Amniotic epithelial cell (primary cell): ENCODE measurements at regions not wholly inside any gene's neighbourhood (a gene's known extent, or its start where the extent isn't known, plus 50 kb on each side); places are given as distances from the start of the nearest gene placed in this dataset.

ENCODE experiments used
- DNase-seq: peaks from one replicate; pipeline ENCODE4 v3.0.0-alpha.2; 2010; ENCODE audit warnings: low read depth

DNA sequence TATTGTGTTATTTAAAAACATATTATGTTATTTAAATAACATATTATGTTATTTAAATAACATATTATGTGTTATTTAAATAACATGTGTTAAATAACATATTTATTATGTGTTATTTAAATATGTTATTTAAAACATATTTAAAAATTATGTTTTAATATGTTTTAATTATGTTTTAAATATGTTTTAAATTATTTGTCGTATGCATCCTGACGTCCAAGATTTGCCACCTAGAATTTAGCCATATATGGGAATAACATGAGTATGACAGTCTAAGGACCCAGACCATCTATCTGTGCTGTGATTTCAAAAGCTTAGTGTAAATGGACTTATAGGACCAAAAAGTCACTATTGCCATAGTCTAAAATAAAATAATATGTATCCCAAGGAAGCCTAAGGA, 484.3 kb upstream of the KLHL29 start:
- DNase-seq, result no peak

DNA sequence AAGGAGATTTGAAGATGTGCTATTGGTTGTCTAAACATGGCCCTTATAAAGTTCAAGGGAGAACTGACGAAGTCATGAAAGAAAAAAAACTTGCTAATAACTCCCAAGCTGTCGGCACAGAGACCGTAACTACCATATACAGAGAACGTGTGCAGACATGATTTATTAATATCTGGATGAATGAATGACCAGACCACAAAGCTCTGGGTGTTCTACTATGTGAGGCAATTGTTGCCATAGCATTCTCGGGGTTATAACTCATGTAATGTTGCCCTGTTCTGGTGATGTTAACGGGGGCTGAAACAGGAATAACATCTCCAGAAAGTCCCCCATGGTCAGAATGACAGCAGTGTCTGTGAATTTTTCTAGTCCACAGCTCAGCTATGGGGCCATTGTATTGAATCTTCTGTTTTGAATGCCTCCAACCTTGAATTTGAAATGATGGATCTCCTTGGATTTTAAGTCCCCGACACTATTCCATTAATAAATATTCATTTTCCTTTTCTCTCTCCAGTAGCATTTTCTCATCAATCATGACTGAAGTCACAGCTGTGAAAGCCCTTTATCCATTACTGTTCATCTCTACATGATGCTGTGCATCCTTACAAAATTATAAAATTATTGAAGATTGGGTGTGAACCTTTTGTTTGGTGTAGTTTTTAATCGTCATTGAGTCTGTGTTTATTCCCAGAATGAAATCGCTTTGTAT, 483.4 kb upstream of the KLHL29 start:
- no peak for DNase-seq

DNA sequence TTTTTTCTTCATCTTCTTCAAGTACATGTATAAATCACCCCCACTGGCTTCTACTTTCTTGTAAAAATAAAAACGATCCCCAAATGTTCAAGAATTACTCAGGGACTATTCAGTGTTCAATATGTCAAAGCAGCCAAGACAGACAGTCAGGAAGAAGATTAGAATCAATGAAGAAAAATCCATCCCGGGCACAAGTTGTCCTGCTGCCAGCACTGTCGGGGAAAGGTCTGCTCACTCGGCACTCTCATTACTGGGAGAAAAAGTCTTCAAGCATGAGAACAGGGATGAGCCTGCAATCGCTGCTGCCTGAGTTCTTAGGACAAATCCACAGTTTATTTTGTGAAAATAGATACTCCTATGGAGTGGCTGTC, 482.8 kb upstream of the KLHL29 start:
- DNase-seq, result no peak

DNA sequence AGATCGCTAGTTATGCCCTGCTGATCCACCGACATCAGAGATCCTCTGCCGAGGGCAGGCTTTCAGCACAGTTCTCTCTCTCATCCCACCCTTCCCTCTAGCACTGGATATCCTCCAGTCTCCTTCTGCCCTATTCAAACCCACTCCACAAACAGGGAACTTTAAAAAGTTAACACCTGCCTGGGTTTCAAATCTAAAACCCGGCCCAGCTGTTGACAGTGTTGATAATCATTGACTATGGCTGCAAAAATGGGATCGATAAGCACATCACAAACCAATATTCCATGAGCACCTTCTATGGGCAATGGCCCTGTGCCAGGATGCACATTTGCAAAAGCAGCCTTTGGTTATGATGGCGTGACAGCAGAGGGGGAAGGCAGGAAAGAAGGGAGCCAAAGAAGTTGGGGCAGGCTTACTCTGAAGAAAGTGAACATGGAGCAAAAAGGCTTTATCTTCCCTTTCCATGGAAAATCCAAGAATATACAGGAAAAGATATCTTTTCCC, 482.3 kb upstream of the KLHL29 start:
- DNase-seq, result no peak

DNA sequence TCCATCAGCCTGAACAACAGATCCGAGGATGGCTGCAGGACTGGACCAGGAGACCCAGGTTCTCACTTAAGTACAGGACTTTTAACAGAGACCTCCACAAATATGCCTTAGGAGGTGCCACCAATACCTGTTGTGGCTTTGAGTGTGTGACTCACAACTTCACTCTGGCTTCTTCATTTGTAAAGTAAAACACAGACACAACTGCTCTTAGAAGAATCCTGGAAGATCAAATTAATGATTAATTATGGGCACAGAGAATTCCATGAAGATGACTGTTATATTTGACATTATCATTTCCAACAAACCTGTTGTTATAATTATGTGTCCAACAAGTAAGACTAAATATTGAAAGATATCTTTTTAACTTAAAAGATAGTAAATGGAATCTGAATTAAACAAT, 481.4 kb upstream of the KLHL29 start:
- no peak for DNase-seq

DNA sequence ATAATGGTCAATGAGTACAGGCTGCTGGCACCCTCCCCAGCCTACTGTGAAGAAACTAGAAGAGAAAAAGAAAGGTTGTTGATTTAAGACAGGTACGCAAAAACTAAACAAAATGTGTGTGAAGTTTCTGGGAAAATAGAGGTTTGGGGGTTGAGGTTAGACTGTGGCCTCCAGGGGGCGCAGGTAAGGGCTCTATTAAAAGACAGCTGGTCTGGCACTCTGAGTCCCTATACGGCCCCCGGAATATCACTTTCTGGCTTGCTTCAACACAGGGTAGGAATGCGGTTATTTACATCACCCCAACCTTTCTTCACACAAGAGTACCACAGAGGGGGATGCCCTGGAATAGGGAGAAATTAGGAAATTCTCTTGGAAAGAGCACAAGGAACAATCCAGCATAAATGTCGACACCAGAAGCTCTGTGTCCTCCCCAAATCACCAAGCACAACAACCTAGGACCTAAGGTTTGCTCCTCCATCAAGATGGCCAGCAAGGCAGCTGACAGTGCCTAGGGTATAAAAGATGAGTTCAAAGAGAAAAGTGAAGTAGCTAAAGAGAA, 480.8 kb upstream of the KLHL29 start:
- no peak for DNase-seq

DNA sequence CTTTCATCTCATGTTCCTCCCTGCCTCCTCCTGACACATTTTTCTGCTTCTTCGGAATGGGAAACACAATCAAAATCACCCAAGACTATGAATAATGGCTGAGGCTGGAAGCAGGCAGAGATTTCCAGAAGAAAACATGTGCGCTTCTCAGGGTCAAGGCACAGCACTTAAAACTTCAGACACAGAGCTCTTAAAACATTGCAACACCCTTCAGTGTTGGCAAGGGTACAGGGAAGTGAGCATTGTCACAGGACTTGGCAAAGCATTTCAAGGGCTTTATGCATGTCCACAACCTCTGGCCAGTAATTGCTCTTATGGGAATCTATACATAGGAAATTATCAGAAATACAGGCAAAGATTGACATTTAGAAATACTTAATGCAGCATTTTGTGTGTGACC, 477.6 kb upstream of the KLHL29 start:
- DNase-seq, result no peak

DNA sequence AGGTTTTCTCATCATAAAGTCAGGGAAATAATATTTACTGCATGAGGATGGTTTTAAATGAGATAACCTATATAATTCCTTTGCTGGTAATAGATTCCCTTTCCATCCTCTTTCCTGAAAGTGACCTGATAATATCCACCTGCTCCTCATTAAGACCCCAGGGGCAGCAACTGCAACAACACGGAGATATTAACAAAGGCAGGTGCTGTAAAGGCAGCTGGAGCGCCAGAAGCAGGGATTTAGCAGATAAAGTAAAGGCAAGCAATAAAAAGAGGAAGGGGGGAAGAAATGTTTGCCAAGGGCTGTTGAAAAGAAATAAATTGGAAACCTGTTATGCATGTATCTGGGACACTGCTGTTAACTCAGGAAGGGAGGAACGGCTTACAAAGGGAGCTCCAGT, 472.6 kb upstream of the KLHL29 start:
- no peak for DNase-seq

DNA sequence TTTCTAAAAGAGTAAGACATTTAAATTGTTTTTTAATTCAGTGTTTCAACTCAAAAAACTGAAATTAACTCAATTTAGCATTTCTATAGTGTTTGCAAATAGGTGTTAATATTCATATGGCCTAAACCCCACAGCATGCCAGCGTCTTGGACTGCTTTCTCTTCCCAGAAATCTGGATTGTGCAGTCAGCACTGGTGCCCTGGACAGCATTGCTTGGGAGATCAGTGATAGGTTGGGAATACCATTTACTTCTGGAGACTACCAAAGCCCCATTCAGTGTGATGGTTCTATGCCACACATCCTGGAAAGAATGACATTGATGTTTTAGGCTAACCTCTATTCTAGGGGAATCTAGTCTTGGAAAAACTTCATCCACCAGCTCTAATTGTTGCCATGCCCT, 455.0 kb upstream of the KLHL29 start:
- DNase-seq, result no peak

DNA sequence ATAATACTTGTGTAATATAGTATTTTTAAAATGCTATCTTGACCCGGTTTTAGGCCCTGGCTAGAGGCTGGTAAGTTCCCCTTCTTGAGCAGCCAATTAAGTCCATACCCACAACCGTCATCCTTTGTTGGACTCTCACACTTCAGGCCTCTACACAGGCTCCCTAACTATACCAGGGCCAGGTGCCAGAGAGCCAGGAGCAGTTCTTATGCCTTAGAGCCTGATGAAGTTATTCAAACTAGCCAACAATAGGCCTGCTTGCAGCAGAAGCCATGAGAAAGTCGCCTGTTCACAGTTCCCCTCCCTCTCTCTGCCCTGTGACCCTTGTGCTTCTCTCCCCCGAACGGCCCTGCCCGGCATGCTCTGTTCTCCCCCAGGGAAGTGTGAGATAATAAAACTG, 454.2 kb upstream of the KLHL29 start:
- no peak for DNase-seq

DNA sequence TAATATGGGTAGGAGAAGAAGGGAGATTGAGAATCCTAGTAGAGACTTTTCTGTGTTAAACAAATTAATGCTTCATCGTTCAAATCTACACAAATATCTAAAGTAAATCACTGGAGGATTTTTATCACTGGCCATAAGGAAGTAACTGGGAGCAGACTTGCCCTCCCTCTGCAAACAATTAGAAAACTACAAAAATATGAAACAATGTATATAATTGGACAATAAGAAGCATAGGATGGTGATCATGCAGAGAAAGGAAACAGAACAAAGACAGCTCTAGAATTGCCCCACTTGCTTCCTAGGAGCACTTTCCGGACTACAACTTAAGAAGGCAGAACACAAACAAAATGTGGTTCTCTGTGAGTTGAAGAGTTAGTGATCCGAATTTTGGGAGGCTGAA, 452.7 kb upstream of the KLHL29 start:
- DNase-seq, result no peak

DNA sequence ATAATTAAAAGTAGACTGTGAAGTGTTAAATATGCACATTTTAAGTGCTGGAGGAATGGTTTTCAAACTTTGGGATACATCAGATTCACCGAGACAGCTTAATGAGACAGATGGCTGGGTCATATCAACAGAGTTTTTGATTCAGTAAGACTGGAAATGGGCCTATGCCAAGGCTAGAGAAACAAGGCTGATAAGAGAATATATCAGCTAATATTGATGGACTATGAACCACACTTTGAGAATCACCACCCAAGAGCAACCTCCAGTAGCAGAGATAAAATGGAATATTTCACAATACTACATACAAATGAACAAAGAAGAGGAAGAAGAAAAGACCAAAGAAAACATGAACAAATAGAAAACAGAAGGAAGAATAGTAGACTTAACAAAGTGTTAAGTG, 450.2 kb upstream of the KLHL29 start:
- no peak for DNase-seq

DNA sequence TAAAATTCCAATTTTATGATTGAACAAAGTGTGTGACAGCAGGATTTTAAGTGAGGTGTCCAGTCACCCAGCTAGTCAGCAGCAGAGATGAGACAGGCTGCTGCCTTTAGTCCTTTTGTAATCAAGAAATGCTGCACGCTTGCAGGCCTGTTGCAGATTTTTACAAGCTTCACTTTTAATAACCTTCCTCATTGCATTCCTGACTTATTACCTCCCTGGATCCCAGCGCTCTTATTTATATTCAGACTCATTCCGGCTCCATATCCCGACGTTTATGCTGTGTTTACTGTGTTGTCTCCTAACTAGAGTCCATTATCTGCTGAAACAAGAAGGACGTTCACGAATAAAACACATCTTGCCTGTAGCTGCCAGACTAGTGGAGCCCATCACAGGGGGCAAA, 442.5 kb upstream of the KLHL29 start:
- DNase-seq, result no peak

DNA sequence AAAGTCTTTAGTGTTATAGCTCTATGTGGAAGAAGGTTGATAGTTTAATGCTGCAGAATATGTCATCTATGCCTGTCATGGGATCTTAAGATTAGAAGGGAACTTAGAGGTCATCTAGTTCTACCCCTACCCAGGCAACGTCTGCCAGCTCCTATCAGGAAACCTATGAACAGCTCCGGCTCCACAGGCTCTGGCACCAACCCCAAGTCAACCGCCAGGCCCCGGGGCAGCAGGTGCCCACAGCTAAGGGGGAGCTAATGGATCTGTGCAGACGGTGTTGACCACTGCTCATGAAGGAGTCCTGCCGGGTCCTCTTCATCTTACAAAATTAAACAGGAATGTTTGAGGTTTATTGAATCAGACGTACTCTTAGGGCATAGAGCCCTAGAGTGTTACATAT, 440.8 kb upstream of the KLHL29 start:
- DNase-seq, result no peak

DNA sequence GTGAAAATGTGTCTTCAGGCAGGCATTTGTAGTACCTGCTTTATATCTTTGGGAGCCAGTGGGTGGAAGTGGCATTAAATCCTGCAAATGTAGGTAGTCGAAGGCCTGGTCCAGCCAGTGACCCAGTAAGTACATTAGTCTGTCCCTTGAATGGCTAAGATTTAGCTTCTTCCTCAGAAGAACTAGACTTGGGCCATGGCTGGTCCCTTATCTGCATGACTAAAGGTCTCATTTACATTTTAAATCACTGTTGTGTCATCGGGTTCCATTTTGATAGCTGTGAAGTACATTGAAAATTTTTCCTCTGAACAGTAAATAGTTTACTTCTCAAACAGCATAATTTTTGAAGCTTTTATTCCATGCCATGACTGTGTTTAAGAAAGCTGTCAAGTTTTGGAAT, 438.4 kb upstream of the KLHL29 start:
- no peak for DNase-seq

DNA sequence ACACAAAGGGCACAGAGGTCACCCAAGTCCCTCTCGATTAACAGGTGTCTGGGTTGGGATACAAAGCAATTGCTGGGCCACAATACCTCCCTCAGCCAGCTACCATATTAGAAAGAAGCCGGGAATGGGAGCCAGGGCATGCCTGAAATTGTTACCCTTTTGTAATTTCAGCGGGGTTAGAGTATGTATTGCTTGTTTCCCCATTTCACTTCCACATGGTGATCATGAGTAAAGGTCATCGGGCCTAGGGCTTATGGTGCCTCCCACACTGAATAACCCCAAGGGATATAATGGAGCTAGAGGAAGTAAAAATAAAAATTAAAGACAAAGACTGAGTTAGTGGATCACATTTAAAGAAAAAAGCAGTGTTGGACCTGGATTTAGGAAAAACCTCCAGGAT, 437.2 kb upstream of the KLHL29 start:
- no peak for DNase-seq

DNA sequence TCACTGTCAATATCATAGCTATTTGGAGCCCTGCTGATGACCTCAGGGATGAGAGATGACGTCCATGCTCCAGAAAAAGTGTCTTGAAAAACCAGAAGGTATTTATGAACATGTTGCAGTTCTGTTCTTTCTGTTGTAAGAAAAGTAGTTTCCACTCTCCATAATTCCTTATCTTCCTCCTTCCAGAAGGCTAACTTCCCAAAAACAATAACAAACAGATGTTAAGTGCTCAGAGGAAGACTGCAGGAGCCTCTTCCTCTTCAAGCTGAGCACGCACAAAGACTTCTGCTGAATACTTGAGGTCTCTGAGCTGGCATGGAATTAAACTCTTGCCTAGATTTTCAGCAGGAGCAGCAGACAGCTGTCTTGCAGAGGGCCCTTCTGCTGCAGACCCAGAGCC, 434.5 kb upstream of the KLHL29 start:
- DNase-seq, result no peak

DNA sequence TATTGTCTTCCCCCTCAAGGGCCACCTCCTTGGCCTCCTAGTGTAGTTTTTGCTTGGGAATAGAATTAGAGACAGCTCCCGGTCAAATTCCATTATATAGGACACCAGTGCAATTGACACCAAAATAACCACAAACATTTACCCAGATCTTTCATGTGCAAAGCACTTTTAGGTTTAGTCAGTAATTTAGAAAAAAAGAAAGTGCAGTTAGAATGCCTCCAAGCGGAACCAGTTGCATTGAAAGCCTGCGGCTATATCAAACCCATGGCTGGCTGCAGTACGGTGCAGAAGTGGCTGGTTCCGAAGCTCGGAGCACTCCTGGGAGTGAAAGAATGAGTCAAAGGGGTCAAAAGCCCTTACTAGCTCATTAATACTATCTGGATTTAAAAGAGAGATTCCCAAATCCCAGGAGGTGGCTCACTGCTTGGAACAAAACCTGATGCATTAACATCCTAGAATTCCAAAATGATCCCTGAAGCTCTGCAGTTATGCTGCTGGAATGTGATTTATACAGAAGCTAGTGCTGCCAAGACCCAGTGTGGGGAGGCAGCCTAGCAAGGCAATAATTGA, 432.2 kb upstream of the KLHL29 start:
- DNase-seq, result no peak

DNA sequence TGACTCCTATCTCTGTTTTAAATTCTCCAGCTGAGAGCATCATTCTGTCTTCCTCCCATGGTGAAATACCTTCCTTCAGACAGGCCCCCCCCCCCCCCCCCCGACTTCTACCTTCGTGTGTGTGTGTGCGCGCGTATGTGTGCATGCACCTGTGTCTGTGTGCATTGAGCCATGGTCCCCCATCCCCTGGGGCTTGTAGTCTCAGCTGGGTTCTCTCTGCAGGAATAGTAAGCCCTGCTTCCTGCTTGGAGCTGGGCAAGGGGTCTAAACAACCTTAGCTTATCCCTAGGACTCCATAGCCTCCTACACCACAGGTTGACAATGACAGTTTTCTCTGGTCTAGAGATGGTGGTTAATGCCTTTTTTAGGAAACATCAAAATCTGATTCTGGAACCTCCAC, 427.5 kb upstream of the KLHL29 start:
- no peak for DNase-seq

DNA sequence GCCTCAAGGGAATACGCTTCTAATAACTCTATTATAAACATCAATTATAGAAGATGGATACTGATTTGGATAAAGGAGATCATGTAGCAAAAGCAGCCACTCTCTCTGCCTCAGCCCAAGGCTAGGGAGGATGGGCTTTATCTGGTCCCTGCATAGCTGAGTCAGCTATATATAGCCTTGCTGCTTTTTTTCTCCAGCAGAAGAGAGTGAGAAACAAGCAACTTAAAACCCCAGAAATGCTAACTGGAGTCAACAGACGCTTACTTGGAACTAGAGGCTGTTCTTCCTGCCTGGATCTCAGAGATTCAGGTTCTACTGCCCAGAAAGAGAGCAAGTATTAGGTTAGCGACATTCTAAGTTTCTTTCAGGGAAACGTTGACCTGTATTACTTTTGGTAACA, 426.7 kb upstream of the KLHL29 start:
- DNase-seq, result no peak

DNA sequence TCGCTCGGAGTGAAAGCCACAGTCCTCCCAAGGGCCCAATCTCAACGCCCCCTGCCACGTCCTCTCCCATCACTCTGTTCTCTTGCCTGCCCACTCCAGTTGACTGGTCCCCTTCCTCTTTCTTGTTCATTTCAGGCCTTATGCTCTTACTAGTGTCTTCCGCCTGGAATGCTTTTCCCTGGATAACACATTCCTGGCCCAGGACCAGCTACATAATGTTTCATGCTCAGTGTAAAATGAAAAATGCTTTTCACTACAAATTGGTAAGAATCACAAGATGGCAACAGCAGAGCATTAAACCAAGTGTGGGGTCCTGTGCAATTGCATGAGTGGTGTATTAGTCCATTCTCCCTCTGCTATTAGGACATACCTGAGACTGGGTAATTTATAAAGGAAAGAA, 417.2 kb upstream of the KLHL29 start:
- DNase-seq, result no peak

DNA sequence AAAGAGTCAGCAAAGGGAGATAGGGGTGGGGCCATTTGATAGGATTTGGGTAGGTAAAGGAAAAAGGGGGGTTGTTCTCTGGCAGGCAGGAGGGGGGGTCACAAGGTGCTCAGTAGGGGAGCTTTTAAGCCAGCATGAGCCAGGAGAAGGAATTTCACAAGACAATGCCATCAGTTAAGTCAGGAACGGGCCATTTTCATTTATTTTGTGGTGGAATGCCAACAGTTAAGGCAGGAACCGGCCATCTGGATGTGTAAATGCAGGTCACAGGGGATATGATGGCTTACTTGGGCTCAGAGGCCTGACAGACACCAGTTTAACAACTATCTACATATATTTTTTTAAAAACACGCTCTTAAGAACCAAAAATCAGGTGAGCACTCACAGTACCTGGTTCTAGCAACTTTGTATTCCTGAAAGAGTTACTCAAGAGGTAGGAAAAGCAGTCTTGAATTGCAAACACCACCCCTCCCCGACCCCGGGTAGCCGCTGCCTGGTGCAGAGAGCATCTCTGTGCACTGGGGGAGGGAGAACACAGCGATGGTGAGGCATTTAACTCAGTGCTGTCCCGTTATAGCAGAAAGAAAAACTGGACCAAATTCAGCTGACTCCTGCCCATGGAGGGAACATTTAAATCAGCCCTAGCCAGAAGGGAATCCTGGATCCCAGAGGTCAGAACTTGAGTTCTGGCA, 414.5 kb upstream of the KLHL29 start:
- no peak for DNase-seq

DNA sequence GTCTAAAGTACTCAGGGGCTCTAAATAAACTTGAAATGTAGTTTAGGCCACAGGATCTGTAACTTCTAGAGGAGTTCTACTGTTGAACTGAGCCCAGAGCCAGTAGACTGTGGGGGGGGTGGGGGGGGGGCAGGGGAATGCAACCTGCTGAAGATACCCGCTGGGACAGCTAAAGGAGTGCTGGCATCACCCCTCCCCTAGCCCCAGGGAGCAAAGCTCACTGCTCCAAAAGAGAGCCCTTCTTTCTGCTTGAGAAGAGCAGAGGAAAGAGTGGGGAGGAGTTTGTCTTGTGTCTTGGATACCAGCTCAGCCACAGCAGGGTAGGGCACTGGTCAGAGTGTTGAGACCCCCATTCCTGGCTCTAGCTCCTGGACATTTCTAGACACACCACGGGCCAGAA, 414.0 kb upstream of the KLHL29 start:
- DNase-seq, result no peak
